Gastrocnemius medialis (tissue), 4 donors: ENCODE measurements at regions not wholly inside any gene's neighbourhood (a gene's known extent, or its start where the extent isn't known, plus 50 kb on each side); places are given as distances from the start of the nearest gene placed in this dataset.

Experiments used
- ATAC-seq, 2 donors: fragments of 150-250 bp; one replicate each; pipeline ENCODE4 v1.9.1; 2016
- DNase-seq, 2 donors: peaks; one replicate each; pipeline ENCODE4 v3.0.0-alpha.2; 2019
- H3K27ac ChIP-seq, 4 donors: fragments of 200-600 bp; sonication (generic); 1 replicate in 1 of 4; 2 replicates in 3 of 4; pipeline ENCODE4 v1.5.1; 2016 to 2018; ENCODE audit warnings: mild to moderate bottlenecking in 2 of 4, moderate library complexity in 1 of 4
- H3K27me3 ChIP-seq, 3 donors: fragments of 200-600 bp; sonication (generic) in 2 of 3; 1 replicate in 1 of 3; 2 replicates in 2 of 3; pipeline versions ENCODE4 v1.5.1 to v1.6.0; 2016 to 2019; ENCODE audit warnings: mild to moderate bottlenecking in 1 of 3, moderate library complexity in 1 of 3
- H3K36me3 ChIP-seq, 2 donors: fragments of 200-600 bp; sonication (generic) in 1 of 2; one replicate each; pipeline ENCODE4 v1.5.1; 2017 to 2018
- H3K4me1 ChIP-seq, 2 donors: fragments of 200-600 bp; sonication (generic) in 1 of 2; one replicate each; pipeline ENCODE4 v1.5.1; 2016 to 2017; ENCODE audit warnings: mild to moderate bottlenecking in 2 of 2
- H3K4me3 ChIP-seq, 4 donors: fragments of 200-600 bp; sonication (generic) in 3 of 4; 1 replicate in 1 of 4; 2 replicates in 3 of 4; pipeline ENCODE4 v1.5.1; 2016 to 2019; ENCODE audit warnings: mild to moderate bottlenecking in 2 of 4
- H3K9me3 ChIP-seq, 3 donors: fragments of 200-600 bp; sonication (generic) in 2 of 3; 1 replicate in 1 of 3; 2 replicates in 2 of 3; pipeline ENCODE4 v1.5.1; 2016 to 2019
- CTCF ChIP-seq, 5 experiments: fragments of 450-650 bp in 3 of 5; fragments of 200-600 bp in 2 of 5; sonication (generic) in 2 of 5; IDR thresholded peaks in 4 of 5; conservative IDR thresholded peaks in 1 of 5; 1 replicate in 4 of 5; 2 replicates in 1 of 5; pipeline ENCODE4 v1.5.1; 2016 to 2019; ENCODE audit warnings: antibody characterized with exemption in 5 of 5, mild to moderate bottlenecking in 3 of 5, moderate library complexity in 3 of 5
- POLR2A ChIP-seq, 2 donors: fragments of 450-650 bp; IDR thresholded peaks; one replicate each; pipeline ENCODE4 v1.6.1; 2017; ENCODE audit warnings: antibody characterized with exemption in 2 of 2, mild to moderate bottlenecking in 2 of 2, moderate library complexity in 2 of 2
- in situ Hi-C, 4 donors: fragments of 200-750 bp; cut with MboI; loops; one replicate each; pipeline versions ENCODE4 v1.15.0 to v1.8.0; 2017; ENCODE audit warnings: low sequenced_read_pairs in 4 of 4
- intact Hi-C: fragments of 100-400 bp; cut with DNase I; formaldehyde crosslinking; loops from one replicate; pipeline ENCODE4 v1.15.1; 2023; ENCODE audit warnings: low total_unique reads

DNA sequence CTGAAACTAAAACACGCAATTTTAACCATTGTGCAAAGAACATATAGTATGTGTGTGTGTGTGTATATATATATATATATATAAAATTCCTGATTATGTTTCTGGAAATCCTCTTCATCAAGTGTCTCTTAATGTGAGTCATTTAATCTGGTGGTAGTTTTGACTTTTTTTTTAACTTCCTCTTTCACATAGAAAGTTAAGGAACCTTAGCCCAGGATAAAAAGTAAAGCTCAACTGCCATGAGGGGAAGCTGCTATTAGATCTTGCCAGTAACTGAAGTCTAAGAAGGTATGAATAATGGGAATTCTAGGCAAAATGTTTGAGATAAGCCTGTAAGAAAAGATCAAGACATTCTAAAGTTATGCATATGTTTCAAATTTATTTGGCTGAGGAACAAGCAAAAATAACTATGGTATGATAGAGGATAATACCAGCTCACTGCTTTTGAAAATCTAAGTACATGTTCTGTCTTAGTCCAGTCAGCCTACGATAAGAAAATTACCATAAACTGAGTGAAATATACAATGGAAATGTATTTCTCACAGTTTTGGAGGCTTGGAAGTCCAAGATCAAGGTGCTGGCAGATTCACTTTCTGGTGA lies 757.0 kb downstream of the TRAM1L1 start:
- TF ChIP-seq CTCF (IDR thresholded peaks at IDR 0.05 in 4 of 5, conservative IDR thresholded peaks at IDR 0.05 in 1 of 5) (no peak), POLR2A (IDR thresholded peaks at IDR 0.05) (no peak)
- no peak overlapping the region for H3K27ac ChIP-seq
- ATAC-seq (no peak), DNase-seq (no peak)
- no peak overlapping the region for H3K4me3 ChIP-seq
- no peaks in the 10 kb centered on the region for H3K4me1 ChIP-seq
- intact Hi-C loops: no loop called here
- no peaks in the 10 kb centered on the region for H3K9me3 ChIP-seq
- no peaks in the 10 kb centered on the region for H3K36me3 ChIP-seq
- in situ Hi-C loops: no loop called here
- no peaks in the 10 kb centered on the region for H3K27me3 ChIP-seq

- Histone ChIP-seq H3K9me3 (no peaks in the 10 kb centered on the region), H3K36me3 (no peaks in the 10 kb centered on the region), H3K27ac (no peak overlapping the region), H3K4me3 (no peak overlapping the region), H3K4me1 (no peaks in the 10 kb centered on the region), H3K27me3 (no peaks in the 10 kb centered on the region)
- no peak for TF ChIP-seq POLR2A (IDR thresholded peaks at IDR 0.05)
- TF ChIP-seq CTCF (IDR thresholded peaks at IDR 0.05 in 4 of 5, conservative IDR thresholded peaks at IDR 0.05 in 1 of 5): no peak
- in situ Hi-C loops: no loop called here
- ATAC-seq: no peak
- intact Hi-C loops: no loop called here
- no peak for DNase-seq
Measured at GRCh38 chr4:116323606-116324005, 761.8 kb downstream of the TRAM1L1 start.

- TF ChIP-seq CTCF (IDR thresholded peaks at IDR 0.05 in 4 of 5, conservative IDR thresholded peaks at IDR 0.05 in 1 of 5): no peak
- no peaks in the 10 kb centered on the region for H3K27me3 ChIP-seq
- ATAC-seq (no peak), DNase-seq (no peak)
- no peaks in the 10 kb centered on the region for H3K9me3 ChIP-seq
- no peak overlapping the region for H3K4me3 ChIP-seq
- intact Hi-C loops: no loop called here
- H3K4me1 ChIP-seq: no peaks in the 10 kb centered on the region
- in situ Hi-C loops: no loop called here
- H3K36me3 ChIP-seq: no peaks in the 10 kb centered on the region
- no peak overlapping the region for H3K27ac ChIP-seq
Measured at GRCh38 chr4:116321471-116321870, 763.9 kb downstream of the TRAM1L1 start.

GRCh38 chr4:116320859-116321258 lies 764.5 kb downstream of the TRAM1L1 start:
- ATAC-seq (no peak), DNase-seq (no peak)
- Histone ChIP-seq H3K9me3 (no peaks in the 10 kb centered on the region), H3K4me1 (no peaks in the 10 kb centered on the region), H3K27ac (no peak overlapping the region), H3K36me3 (no peaks in the 10 kb centered on the region), H3K27me3 (no peaks in the 10 kb centered on the region), H3K4me3 (no peak overlapping the region)
- intact Hi-C loops (no loop called here), in situ Hi-C loops (no loop called here)
- TF ChIP-seq POLR2A (IDR thresholded peaks at IDR 0.05) (no peak), CTCF (IDR thresholded peaks at IDR 0.05 in 4 of 5, conservative IDR thresholded peaks at IDR 0.05 in 1 of 5) (no peak)

DNA sequence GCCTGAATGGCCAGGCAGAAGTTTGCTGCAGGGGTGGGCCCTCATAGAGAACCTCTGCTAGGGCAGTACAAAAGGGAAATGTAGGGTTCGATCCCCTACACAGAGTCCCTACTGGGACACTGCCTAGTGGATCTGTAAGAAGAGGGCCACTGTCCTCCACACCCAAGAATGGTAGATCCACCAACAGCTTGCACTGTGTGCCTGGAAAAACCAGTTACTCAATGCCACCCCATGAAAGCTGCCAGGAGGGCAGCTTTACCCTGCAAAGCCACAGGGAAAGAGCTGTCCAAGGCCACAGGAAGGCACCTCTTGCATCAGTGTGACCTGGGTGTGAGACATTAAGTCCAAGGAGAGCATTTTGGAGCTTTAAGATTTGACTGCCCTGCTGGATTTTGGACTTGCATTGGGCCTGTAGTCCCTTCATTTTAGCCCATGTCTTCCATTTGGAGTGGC lies 781.6 kb downstream of the TRAM1L1 start:
- DNase-seq: no peak
- no peaks in the 10 kb centered on the region for H3K4me1 ChIP-seq
- no peak overlapping the region for H3K4me3 ChIP-seq
- in situ Hi-C loops (no loop called here), intact Hi-C loops (no loop called here)
- no peak overlapping the region for H3K27ac ChIP-seq
- no peaks in the 10 kb centered on the region for H3K9me3 ChIP-seq
- no peaks in the 10 kb centered on the region for H3K36me3 ChIP-seq
- ATAC-seq: no peak
- no peaks in the 10 kb centered on the region for H3K27me3 ChIP-seq
- no peak for TF ChIP-seq POLR2A (IDR thresholded peaks at IDR 0.05)
- TF ChIP-seq CTCF (IDR thresholded peaks at IDR 0.05 in 4 of 5, conservative IDR thresholded peaks at IDR 0.05 in 1 of 5): no peak
